ENCODE measurements at regions not wholly inside any gene's neighbourhood (a gene's known extent, or its start where the extent isn't known, plus 50 kb on each side); places are given as distances from the start of the nearest gene placed in this dataset.

DNA sequence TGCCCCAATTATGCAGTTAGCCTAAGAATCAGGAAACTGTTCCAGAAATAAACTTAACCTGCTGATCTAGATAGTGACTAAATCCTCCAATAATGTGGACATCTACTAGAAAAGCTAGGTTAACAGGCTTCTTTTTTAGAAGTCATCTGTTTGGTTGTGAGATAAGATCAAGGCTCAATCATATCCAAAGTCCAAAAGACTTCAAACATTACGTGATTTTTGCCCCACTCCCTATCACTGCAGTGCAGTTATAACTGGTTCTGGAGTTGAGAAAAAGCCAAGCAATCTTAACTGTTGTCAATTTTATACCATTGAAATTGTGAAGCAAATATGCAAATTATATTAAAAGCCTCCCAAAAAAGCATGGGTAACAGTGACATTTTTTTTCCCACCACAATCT lies 781.4 kb downstream of the KLHL13 start:
- no peak overlapping the region for H3K4me3 ChIP-seq (ENCODE audit: low read depth, low read length)
- TF ChIP-seq, protein P1, sequence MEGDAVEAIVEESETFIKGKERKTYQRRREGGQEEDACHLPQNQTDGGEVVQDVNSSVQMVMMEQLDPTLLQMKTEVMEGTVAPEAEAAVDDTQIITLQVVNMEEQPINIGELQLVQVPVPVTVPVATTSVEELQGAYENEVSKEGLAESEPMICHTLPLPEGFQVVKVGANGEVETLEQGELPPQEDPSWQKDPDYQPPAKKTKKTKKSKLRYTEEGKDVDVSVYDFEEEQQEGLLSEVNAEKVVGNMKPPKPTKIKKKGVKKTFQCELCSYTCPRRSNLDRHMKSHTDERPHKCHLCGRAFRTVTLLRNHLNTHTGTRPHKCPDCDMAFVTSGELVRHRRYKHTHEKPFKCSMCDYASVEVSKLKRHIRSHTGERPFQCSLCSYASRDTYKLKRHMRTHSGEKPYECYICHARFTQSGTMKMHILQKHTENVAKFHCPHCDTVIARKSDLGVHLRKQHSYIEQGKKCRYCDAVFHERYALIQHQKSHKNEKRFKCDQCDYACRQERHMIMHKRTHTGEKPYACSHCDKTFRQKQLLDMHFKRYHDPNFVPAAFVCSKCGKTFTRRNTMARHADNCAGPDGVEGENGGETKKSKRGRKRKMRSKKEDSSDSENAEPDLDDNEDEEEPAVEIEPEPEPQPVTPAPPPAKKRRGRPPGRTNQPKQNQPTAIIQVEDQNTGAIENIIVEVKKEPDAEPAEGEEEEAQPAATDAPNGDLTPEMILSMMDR (IDR thresholded peaks at IDR 0.05; ENCODE audit: borderline replicate concordance, insufficient read depth, low read depth, low read length) = no peak

DNA sequence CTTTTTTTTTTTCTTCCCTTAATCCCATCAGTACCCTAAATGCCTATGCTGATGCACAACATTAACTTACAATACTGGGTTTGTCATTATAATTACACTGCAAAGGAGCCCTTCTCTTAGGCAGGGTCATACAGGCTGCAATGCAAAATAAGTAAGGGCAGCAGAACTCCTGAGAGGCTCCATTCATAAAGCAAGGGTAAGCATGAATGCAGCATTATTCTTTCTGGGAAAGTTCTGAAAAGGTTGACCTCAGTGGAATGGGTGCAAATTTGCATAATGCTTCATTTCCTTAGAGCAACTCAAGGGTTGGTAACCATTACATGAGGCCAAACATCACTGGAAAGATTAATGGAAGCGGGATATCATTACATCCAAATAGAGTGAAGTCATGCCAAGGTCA lies 789.2 kb downstream of the KLHL13 start:
- TF ChIP-seq, protein P1 (IDR thresholded peaks at IDR 0.05; ENCODE audit: borderline replicate concordance, insufficient read depth, low read depth, low read length) = no peak
- H3K4me3 ChIP-seq (ENCODE audit: low read depth, low read length) = no peak overlapping the region

DNA sequence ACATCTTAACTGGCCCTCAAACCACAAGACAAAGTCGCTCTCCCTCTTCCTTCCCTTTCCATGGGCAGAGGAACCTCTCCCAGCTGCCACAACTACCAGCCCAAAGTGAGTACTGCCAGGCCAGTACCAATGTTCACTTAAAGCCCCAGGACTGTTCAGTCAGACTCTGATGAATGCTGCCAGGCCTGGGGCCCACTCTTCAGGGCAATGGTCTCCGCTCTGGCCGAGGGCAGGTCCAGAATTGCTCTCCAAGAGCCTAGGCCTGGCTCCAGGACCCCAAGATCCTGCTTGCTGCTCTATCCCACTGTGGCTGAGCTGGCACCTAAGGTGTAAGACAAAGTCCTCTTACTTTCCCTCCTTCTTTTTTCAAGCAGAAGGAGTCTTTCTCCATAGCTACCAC lies 790.9 kb downstream of the KLHL13 start:
- H3K4me3 ChIP-seq (ENCODE audit: low read depth, low read length) = no peak overlapping the region
- TF ChIP-seq, protein P1 (IDR thresholded peaks at IDR 0.05; ENCODE audit: borderline replicate concordance, insufficient read depth, low read depth, low read length) = no peak

DNA sequence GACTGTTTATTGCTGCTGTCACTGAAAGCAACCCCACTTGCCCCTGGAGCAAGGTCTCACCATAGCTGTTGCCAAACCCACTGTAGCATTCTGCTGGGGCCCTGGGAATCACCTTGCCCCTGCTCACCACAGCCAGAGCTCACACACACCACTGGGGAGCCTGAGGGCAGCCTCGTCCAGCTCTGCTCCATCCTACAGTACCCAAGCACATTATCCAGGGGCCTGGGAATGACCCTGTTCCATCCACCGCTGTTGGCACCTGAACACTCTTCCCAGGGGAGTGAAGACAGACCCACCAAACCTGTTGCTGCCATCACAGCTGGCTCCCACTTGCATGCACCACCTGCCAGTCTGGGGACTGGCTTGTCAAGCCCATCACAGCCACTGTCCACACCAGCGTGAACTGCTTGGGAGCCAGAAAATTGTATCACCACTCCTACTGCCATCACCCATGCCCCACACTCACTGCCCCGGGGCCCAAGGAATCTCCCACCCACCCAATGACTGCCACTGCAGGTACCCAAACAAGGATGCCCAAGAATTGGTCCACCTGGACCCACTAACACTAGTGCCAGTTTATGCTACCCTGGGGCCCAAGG lies 811.3 kb downstream of the KLHL13 start:
- TF ChIP-seq, protein P1 (IDR thresholded peaks at IDR 0.05; ENCODE audit: borderline replicate concordance, insufficient read depth, low read depth, low read length) = no peak
- H3K4me3 ChIP-seq (ENCODE audit: low read depth, low read length) = no peak overlapping the region

DNA sequence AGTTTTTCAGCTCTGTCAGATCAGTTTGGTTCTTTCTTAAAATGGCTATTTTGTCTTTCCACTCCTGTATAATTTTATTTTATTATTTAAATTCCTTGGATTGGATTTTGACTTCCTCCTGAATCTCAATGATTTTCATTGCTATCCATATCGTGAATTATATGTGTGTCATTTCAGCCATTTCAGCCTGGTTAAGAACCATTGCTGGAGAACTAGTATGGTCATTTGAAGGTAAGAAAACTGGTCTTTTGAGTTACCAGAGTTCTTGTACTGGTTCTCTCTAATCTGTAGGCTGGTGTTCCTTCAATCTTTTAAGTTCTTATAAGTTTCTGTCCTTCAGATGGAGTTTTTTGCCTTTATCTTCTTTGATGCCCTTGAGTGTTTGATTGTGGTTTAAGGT lies 815.5 kb downstream of the KLHL13 start:
- TF ChIP-seq, protein P1 (IDR thresholded peaks at IDR 0.05; ENCODE audit: borderline replicate concordance, insufficient read depth, low read depth, low read length) = no peak

DNA sequence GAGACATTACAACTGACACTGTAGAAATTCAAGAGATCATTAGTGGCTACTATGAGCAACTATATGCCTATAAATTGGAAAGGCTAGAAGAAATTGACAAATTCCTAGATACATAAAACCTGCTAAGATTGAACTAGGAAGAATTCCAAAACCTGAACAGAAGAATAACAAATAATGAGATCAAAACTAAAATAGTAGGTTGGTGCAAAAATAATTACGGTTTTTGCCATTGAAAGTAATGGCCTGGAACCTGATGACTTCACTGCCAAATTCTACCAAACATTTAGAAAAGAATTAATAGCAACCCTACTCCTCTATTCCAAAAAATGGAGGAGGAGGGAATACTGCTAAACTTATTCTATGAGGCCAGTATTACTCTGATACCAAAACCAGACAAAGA lies 824.9 kb downstream of the KLHL13 start:
- TF ChIP-seq, protein P1 (IDR thresholded peaks at IDR 0.05; ENCODE audit: borderline replicate concordance, insufficient read depth, low read depth, low read length) = no peak
- no peak overlapping the region for H3K4me3 ChIP-seq (ENCODE audit: low read depth, low read length)

More for the DNA sequence above, 815.5 kb downstream of the KLHL13 start:
- no peak overlapping the region for H3K4me3 ChIP-seq (ENCODE audit: low read depth, low read length)

DNA sequence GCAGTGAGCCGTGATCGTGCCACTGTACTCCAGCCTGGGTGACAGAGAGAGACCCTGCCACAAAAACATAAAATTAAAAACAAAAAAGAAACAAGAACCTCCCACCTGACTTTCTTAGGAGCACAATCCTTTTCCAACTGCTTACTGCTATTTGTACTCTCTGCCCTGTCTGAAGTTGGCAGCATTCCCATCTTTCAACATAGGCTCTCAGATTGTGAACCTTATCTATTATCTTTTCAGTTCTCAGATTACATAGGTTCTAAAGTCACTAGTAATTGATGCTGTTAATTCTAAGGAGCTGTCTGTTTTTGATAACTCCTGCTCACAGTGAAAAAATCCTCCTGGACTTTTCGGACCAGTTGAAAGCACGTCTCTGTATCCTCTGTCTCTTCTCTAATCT lies 812.2 kb upstream of the CT83 start:
- H3K4me3 ChIP-seq (ENCODE audit: low read depth, low read length) = no peak overlapping the region
- TF ChIP-seq, protein P1 (IDR thresholded peaks at IDR 0.05; ENCODE audit: borderline replicate concordance, insufficient read depth, low read depth, low read length) = no peak
